ENCODE measurements at regions not wholly inside any gene's neighbourhood (a gene's known extent, or its start where the extent isn't known, plus 50 kb on each side); places are given as distances from the start of the nearest gene placed in this dataset.

GRCh38 chrX:39189431-39189830, 388.2 kb downstream of the MID1IP1 start:
- DNase-seq (ENCODE audit: extremely low read depth in 1 of 4, low spot score in 3 of 4) (no peak), FAIRE-seq (no peak), ATAC-seq (no peak)
- H3K9me1 ChIP-seq (ENCODE audit: control insufficient read depth, insufficient read depth, low read length): no peaks in the 10 kb centered on the region
- H3K27me3 ChIP-seq (ENCODE audit: control insufficient read depth in 2 of 2, insufficient read depth in 2 of 2, low read length in 2 of 2): no peaks in the 10 kb centered on the region
- no peak overlapping the region for H3K9ac ChIP-seq (ENCODE audit: insufficient read depth in 1 of 2, low read depth in 2 of 2, low read length in 2 of 2)
- H2AFZ ChIP-seq (ENCODE audit: low read depth, low read length): no peak overlapping the region
- BruUV-seq (replicated peaks): no TSS peak
- in situ Hi-C loops (cut with MboI) (no loop called here), intact Hi-C loops (cut with micrococcal nuclease) (no loop called here)
- no peak overlapping the region for H3K27ac ChIP-seq (ENCODE audit: extremely low read depth, low read depth, low read length)
- H3K4me1 ChIP-seq (replicated peaks in 1 of 2; ENCODE audit: control insufficient read depth in 2 of 2, insufficient read depth in 2 of 2, low read length in 2 of 2): no peaks in the 10 kb centered on the region
- no peaks in the 10 kb centered on the region for H3K9me3 ChIP-seq (replicated peaks; ENCODE audit: control insufficient read depth, insufficient read depth, low read depth, low read length)
- TF ChIP-seq ILK (tag; IDR thresholded peaks at IDR 0.05; ENCODE audit: borderline replicate concordance, low read depth): no peak
- no peak for TF ChIP-seq ZBTB34 (CRISPR knock-in tag; IDR thresholded peaks at IDR 0.05)
- no peak for TF ChIP-seq YBX1 (IDR thresholded peaks at IDR 0.05)
- no peak for TF ChIP-seq RNF2 (IDR thresholded peaks at IDR 0.05)
- TF ChIP-seq SP2 (IDR thresholded peaks at IDR 0.05; ENCODE audit: extremely low read depth, low read depth, low read length, poor library complexity, severe bottlenecking): no peak
- no peak for TF ChIP-seq ZNF699 (CRISPR knock-in tag; IDR thresholded peaks at IDR 0.05; ENCODE audit: insufficient replicate concordance)
- no peak for TF ChIP-seq CREB1 (IDR thresholded peaks at IDR 0.05)
- TF ChIP-seq CREB1 (CRISPR knock-in tag; IDR thresholded peaks at IDR 0.05): no peak
- no peak for TF ChIP-seq MECOM (CRISPR knock-in tag; IDR thresholded peaks at IDR 0.05)
- TF ChIP-seq PATZ1 (CRISPR knock-in tag; IDR thresholded peaks at IDR 0.05; ENCODE audit: borderline replicate concordance): no peak
- TF ChIP-seq POLR2AphosphoS2 (IDR thresholded peaks at IDR 0.05; ENCODE audit: low read length): no peak
- TF ChIP-seq ZNF143 (CRISPR knock-in tag; IDR thresholded peaks at IDR 0.05): no peak
- TF ChIP-seq EP400 (IDR thresholded peaks at IDR 0.05): no peak
- TF ChIP-seq CBX2 (IDR thresholded peaks at IDR 0.05; ENCODE audit: insufficient read depth, low read length, poor library complexity, severe bottlenecking): no peak
- TF ChIP-seq ZNF408 (CRISPR knock-in tag; IDR thresholded peaks at IDR 0.05; ENCODE audit: low read depth): no peak
- TF ChIP-seq SNAPC5 (CRISPR knock-in tag; IDR thresholded peaks at IDR 0.05): no peak
- ChIA-PET POLR2A (no interaction called here), CTCF (ENCODE audit: low intra/inter-chr PET ratio) (no interaction called here)
- H4K20me1 ChIP-seq (replicated peaks; ENCODE audit: control insufficient read depth, insufficient read depth, low read length): no peaks in the 10 kb centered on the region
- H3K4me3 ChIP-seq: no peak overlapping the region
- no peaks in the 10 kb centered on the region for H3K36me3 ChIP-seq (ENCODE audit: control insufficient read depth, insufficient read depth, low read length)
- no peak overlapping the region for H3K4me2 ChIP-seq (ENCODE audit: insufficient read depth, low read length)
- WGBS (ENCODE audit: insufficient coverage, low coverage, missing lambda C conversion rate): 0% methylated on average over 1 of the region's 1 CpG
- H3K79me2 ChIP-seq (ENCODE audit: control insufficient read depth, insufficient read depth, low read length): no peaks in the 10 kb centered on the region
